IPS-18a (cell line): ENCODE measurements at regions not wholly inside any gene's neighbourhood (a gene's known extent, or its start where the extent isn't known, plus 50 kb on each side); places are given as distances from the start of the nearest gene placed in this dataset.
"Not testable (repeated sequence)": the region's sequence is repeated elsewhere in the genome, so short reads cannot be mapped to it uniquely, and the experiment has no call there.

Source experiments
- H3K27ac ChIP-seq: one replicate; pipeline ENCODE4 v1.5.1; 2013; ENCODE audit warnings: low read length
- H3K27me3 ChIP-seq: one replicate; pipeline ENCODE4 v1.6.1; 2013; ENCODE audit warnings: mild to moderate bottlenecking, low read length; ENCODE audit not compliant: control insufficient read depth, insufficient read depth
- H3K36me3 ChIP-seq: one replicate; pipeline ENCODE4 v1.6.1; 2013; ENCODE audit warnings: low read depth, low read length; ENCODE audit not compliant: control insufficient read depth
- H3K4me1 ChIP-seq: one replicate; pipeline ENCODE4 v1.6.1; 2013; ENCODE audit warnings: low read depth, low read length; ENCODE audit not compliant: control insufficient read depth
- H3K4me3 ChIP-seq: one replicate; pipeline ENCODE4 v1.5.1; 2013; ENCODE audit warnings: low read length
- H3K9ac ChIP-seq: one replicate; pipeline ENCODE4 v1.6.1; 2013; ENCODE audit warnings: mild to moderate bottlenecking, low read length, moderate library complexity
- H3K9me3 ChIP-seq: one replicate; pipeline ENCODE4 v1.6.1; 2013; ENCODE audit warnings: low read depth, low read length; ENCODE audit not compliant: control insufficient read depth

DNA sequence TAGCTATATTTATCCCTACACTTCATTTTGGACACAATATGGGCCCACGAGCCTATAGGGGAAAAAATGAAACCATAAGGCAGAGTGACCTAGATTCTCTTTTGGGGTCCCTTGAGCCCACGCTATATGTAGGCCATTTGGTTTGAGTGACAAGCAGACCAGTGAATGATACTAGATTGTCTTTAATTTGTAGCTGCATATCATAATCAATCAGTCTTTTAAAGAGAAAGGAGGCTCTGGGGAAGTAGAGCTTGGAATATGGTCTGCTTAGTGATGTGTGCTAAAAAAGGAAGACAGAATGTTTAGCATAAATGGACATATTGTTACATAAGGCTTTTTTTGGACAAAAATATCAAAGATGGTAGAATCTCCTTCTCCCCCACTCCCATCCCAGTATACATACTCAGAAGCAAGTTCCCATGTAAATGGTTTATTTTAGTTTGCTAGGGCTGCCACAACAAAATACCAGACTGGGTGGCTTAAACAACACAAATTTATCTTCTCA lies 140.8 kb downstream of the CAPZA3 start:
- Histone ChIP-seq H3K9ac (no peak overlapping the region), H3K27me3 (no peaks in the 10 kb centered on the region), H3K4me3 (no peak overlapping the region), H3K36me3 (no peaks in the 10 kb centered on the region), H3K9me3 (no peaks in the 10 kb centered on the region), H3K4me1 (no peaks in the 10 kb centered on the region), H3K27ac (no peak overlapping the region)

DNA sequence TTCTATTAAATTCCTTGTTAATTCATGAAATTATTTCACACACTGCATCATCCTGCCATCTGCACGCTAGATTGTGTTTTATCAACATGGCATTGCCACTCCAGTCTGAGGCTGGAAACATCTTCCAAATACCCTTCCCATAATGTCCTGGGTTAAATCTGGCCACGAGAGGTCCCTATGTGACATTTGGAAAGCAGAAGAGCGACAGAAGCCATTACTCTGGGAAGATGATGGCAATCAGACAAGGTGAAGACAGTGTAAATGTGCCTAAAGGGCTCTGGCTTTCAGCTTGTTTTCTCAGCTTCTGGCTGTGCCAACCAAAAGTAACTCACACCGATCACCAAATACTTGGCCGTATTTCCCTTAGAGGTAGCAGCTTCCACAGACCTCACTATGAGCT lies 144.8 kb downstream of the CAPZA3 start:
- Histone ChIP-seq H3K9ac (no peak overlapping the region), H3K4me3 (no peak overlapping the region), H3K36me3 (no peaks in the 10 kb centered on the region), H3K27ac (no peak overlapping the region), H3K4me1 (peaks cover 5% of the 10 kb centered on the region), H3K9me3 (no peaks in the 10 kb centered on the region), H3K27me3 (no peaks in the 10 kb centered on the region)

DNA sequence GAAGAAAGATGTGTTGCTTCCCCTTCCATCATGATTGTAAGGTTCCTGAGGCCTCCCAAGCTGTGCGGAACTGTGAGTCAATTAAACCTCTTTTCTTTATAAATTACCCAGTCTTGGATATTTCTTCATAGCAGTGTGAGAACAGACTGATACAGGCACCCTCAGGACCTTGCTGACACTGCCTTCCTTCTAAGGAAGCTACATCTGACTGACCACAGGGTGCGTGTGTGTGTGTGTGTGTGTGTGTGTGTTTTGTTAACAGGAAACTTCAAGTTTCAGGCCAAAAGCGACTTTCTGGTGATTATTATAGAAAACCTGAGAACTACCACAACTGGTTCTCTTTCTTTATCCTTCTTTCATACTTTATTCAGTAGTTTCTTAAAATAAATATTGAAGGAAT lies 149.0 kb downstream of the CAPZA3 start:
- no peaks in the 10 kb centered on the region for H3K36me3 ChIP-seq
- H3K4me1 ChIP-seq: peaks cover 20% of the 10 kb centered on the region
- H3K27me3 ChIP-seq: no peaks in the 10 kb centered on the region
- H3K4me3 ChIP-seq: no peak overlapping the region
- H3K9me3 ChIP-seq: no peaks in the 10 kb centered on the region
- no peak overlapping the region for H3K27ac ChIP-seq
- H3K9ac ChIP-seq: no peak overlapping the region

DNA sequence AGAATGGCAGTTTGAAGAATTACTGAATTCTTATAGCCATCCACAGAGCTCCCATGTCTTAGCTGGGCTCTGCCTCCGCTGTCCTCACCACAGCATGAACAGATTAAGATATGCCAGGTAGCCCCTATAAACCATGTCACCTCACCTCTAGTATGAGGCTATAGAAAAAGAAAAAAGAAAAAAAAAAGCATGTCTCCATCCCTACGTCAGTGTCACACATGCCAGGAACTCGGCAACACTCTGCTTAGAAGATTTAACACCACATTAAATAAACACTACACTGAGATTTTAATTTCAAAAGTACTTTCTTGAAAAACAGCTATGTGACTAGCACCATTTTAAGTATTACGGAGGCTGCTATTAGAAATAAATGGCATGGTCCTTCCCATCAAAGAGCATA lies 149.4 kb downstream of the CAPZA3 start:
- Histone ChIP-seq H3K9ac (no peak overlapping the region), H3K4me1 (peaks cover 20% of the 10 kb centered on the region), H3K27ac (no peak overlapping the region), H3K4me3 (no peak overlapping the region), H3K9me3 (no peaks in the 10 kb centered on the region), H3K27me3 (no peaks in the 10 kb centered on the region), H3K36me3 (no peaks in the 10 kb centered on the region)

DNA sequence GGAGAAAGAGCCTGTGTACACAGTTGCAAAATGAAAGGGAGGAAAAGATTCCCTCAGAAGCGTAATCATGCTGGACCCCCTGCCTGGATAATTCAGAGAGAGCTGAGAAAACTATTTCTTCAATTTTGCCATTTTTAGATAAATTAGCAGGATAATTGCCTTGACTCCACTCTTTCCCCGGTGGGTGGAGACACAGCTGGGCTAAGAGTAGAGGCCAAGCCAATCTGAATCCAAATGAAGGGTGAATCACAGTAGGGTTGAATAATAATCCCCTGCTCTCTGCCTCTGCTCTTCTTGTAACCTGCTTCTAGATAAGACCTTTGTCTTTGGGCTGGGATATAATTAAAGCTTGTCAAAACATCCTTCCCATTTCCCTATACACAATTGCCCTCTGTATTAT lies 150.1 kb downstream of the CAPZA3 start:
- H3K9me3 ChIP-seq: no peaks in the 10 kb centered on the region
- H3K27ac ChIP-seq: no peak overlapping the region
- H3K4me3 ChIP-seq: no peak overlapping the region
- H3K36me3 ChIP-seq: no peaks in the 10 kb centered on the region
- no peaks in the 10 kb centered on the region for H3K27me3 ChIP-seq
- H3K4me1 ChIP-seq: peaks cover 20% of the 10 kb centered on the region
- H3K9ac ChIP-seq: no peak overlapping the region

DNA sequence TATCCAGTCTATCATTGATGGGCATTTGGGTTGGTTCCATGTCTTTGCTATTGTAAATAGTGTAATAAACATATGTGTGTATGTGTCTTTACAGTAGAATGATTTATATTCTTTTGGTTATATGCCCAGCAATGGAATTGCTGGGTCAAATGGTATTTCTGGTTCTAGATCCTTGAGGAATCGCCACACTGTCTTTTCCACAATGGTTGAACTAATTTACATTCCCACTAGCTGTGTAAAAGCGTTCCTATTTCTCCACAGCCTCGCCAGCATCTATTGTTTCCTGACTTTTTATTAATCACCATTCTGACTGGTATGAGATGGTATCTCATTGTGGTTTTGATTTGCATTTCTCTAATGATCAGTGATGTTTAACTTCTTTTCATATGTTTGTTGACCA lies 152.7 kb downstream of the CAPZA3 start:
- not testable (repeated sequence) for H3K4me3 ChIP-seq, H3K36me3 ChIP-seq, H3K9ac ChIP-seq, H3K27ac ChIP-seq, H3K27me3 ChIP-seq, H3K9me3 ChIP-seq
- H3K4me1 ChIP-seq: peaks cover 27% of the 10 kb centered on the region

DNA sequence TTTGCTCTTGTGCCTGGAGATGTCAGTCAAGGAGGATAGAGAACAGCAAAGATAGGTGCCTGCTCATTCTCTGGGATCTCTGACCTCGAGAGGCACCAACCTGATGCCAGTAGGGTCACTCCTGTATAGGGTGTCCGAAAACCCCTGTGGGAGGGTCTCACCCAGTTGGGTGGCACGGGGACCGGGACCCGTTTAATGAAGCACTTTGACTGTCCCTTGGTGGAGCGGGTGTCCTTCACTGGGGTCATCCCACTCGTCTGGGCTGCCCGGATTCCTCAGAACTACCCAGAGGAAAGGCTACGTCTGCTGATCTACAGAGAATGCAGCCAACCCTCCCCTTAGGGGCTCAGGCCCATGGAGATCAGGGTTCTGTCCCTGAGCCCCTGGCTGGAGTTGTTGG lies 157.6 kb downstream of the CAPZA3 start:
- no peak overlapping the region for H3K4me3 ChIP-seq
- H3K4me1 ChIP-seq: peaks cover 16% of the 10 kb centered on the region
- no peaks in the 10 kb centered on the region for H3K9me3 ChIP-seq
- no peaks in the 10 kb centered on the region for H3K36me3 ChIP-seq
- no peak overlapping the region for H3K9ac ChIP-seq
- H3K27ac ChIP-seq: no peak overlapping the region
- no peaks in the 10 kb centered on the region for H3K27me3 ChIP-seq

DNA sequence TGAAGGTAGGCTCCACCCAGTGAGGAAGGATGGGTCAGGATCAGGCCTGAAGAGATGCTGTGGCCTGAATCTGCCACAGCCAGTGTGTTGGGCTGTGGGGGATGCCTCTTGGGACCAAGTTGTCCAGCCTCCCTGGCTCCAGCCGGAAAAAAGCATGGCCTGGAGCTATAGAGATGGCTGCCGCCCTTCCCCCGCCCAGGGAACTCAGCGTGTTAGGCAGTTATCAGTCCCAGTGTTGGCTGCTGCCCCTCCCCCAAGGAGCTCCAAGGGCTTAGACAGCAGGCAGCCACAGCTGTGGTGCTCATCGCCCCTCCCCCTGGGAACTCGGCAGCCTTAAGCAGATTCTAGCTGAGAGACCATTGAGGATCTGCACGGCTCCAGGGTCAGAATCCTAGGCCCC lies 158.0 kb downstream of the CAPZA3 start:
- H3K27ac ChIP-seq: no peak overlapping the region
- H3K9ac ChIP-seq: no peak overlapping the region
- peaks cover 16% of the 10 kb centered on the region for H3K4me1 ChIP-seq
- H3K9me3 ChIP-seq: no peaks in the 10 kb centered on the region
- no peaks in the 10 kb centered on the region for H3K36me3 ChIP-seq
- no peak overlapping the region for H3K4me3 ChIP-seq
- no peaks in the 10 kb centered on the region for H3K27me3 ChIP-seq

DNA sequence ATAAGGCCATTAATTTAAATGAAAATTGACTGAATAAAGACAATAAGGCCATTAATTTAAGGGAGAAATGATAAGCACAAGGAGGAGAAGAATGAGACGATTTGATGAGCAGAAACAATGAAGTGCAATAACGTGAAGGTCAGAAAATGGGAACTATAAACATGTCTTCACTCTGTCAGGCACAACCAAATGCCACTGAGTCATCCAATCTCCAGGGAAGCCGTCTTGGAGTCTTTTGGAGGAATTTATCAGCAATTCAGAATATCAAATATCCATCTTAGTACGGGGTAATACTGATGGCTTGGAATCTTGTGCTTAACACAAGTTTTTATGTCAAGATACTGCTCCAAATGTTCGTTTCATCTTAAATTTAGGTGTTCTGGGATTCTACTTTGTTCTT lies 159.9 kb downstream of the CAPZA3 start:
- no peak overlapping the region for H3K27ac ChIP-seq
- peaks cover 16% of the 10 kb centered on the region for H3K4me1 ChIP-seq
- H3K9me3 ChIP-seq: no peaks in the 10 kb centered on the region
- no peaks in the 10 kb centered on the region for H3K27me3 ChIP-seq
- no peak overlapping the region for H3K9ac ChIP-seq
- no peak overlapping the region for H3K4me3 ChIP-seq
- H3K36me3 ChIP-seq: no peaks in the 10 kb centered on the region

DNA sequence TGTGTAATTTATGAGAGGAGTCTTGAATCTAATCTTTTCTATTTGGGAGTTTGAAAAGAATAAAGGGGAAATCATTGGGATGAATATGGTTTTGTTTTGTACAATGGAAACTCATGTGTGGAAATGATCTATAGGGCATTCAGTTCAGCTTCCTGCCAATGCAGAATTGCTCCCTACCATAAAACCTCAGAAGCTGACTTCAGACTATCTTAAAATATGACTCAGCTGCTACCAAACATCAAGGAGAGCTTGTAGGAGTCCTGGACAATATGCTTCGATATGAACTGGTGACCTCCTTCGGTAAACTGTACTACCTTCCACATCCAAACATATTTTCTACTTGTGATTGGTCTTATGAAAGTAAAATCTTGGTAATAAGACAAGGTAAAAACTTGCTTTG lies 160.6 kb downstream of the CAPZA3 start:
- Histone ChIP-seq H3K4me3 (no peak overlapping the region), H3K27ac (no peak overlapping the region), H3K27me3 (no peaks in the 10 kb centered on the region), H3K9me3 (no peaks in the 10 kb centered on the region), H3K4me1 (peaks cover 16% of the 10 kb centered on the region), H3K9ac (no peak overlapping the region), H3K36me3 (no peaks in the 10 kb centered on the region)

DNA sequence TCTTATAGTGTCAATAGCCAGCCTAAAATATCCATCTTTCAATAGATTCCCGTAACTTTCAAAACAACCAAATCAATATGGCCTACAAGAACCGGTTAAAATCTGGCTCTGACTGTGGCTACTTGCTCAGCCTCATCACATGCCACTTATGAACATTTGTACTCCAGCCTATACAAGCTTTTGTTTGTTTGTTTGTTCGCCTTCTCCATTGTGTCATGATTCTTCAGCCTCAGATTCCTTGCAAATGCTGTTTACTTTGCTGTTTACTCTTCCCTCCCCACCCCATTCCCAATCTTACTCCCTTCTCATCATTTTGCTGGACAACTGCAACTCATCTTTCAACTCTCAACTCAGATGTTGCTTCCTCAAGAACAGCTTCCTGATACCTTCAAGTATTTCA lies 161.2 kb downstream of the CAPZA3 start:
- Histone ChIP-seq H3K27me3 (no peaks in the 10 kb centered on the region), H3K9ac (no peak overlapping the region), H3K4me3 (no peak overlapping the region)

DNA sequence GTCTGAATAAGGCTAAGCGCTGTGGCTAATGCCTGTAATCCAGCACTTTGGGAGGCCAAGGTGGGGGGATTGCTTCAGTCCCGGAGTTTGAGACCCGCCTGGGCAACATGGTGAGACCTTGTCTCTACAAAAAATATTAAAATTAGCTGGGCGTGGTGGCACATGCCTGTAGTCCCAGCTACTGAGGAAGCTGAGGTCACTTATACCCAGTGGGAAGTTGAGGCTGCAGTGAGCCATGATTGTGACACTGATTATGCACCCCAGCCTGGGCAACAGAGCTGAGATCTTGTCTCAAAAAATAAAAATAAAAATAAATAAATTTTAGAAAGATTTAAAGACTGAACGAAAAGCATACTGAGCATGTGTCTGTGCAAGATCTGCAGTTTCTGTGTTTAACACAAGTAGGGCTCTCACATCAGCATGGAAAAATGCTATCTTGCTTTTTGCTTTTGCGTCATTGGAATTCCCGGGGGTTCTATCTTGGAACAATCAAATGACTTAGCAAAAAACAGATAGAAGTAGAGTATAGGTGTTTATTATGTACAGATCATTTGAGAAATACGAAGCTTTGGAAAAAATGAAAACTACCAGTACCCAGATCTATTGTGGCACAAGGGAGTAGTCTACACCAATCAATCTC lies 161.9 kb downstream of the CAPZA3 start:
- peaks cover 9% of the 10 kb centered on the region for H3K4me1 ChIP-seq
- H3K9ac ChIP-seq: no peak overlapping the region
- no peaks in the 10 kb centered on the region for H3K36me3 ChIP-seq
- H3K4me3 ChIP-seq: no peak overlapping the region
- H3K27me3 ChIP-seq: no peaks in the 10 kb centered on the region
- H3K27ac ChIP-seq: no peak overlapping the region
- H3K9me3 ChIP-seq: no peaks in the 10 kb centered on the region

More for the DNA sequence above, 161.2 kb downstream of the CAPZA3 start:
- Histone ChIP-seq H3K27ac (no peak overlapping the region), H3K4me1 (peaks cover 12% of the 10 kb centered on the region), H3K36me3 (no peaks in the 10 kb centered on the region), H3K9me3 (no peaks in the 10 kb centered on the region)
